Hematopoietic multipotent progenitor cell treated with erythropoietin and hydrocortisone succinate and interleukin-3 and kit ligand, for 17 days (in vitro differentiated cells): ENCODE measurements at regions not wholly inside any gene's neighbourhood (a gene's known extent, or its start where the extent isn't known, plus 50 kb on each side); places are given as distances from the start of the nearest gene placed in this dataset.

ENCODE experiments used
- DNase-seq: peaks from one replicate; pipeline ENCODE4 v3.0.0-alpha.2; 2015; ENCODE audit warnings: low spot score

DNA sequence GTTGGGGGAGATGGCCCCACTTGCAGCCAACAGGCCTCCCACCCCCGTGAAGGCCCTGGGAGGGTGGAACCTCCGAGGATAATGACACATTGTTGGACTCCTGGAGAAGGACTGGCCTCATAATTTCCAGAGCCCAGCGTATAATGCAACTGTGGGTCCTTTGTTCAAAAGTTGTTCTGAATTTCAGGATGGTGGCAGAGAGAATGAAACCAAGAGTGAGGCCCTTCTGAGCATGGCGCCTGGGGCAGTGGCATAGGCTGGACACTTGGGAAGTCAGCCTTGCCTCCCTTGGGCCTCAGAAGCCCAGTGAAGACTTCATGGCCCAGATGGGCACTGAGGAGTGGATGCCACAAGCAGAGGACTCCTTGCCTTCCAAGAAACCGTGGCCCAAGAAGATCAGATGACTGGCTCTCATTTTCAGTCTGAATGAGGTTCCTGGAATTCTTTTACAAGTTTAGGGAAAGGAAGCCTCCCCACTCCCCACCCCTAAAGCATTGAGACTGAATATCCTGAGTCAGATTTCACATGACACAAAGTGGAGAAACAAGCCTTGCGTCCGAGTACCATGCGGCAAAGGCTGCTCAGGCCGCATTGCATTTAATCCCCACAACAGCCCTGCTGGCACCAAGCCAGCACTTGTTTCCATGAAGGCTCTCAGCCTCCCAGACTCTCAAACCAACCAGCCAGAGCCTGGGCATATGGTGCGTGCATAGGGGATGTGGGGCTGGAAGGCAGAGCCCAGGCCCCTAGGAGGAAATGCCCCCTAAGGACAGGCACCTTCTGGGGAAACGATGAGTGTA, 96.7 kb upstream of the SMIM23 start:
- peak; percentile 26 for DNase-seq

DNA sequence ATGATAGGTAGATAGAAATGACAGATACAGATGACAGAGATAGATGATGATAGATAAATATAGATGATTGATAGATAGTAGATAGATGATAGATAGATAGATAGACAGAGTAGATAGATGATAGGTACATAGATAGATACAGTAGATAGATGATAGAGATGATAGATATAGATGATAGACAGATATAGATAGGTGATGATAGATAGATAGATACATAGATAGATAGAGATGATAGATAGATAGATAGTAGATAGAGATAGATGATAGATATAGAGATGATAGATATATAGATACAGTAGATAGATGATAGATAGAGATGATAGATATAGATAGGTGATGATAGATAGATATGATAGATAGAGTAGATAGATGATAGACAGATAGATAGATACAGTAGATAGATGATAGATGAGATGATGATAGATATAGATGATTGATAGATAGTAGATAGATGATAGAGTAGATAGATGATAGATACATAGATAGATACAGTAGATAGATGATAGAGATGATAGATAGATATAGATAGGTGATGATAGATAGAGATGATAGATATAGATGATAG, 95.7 kb upstream of the SMIM23 start:
- DNase-seq: no peak

GRCh38 chr5:171692107-171692506, 93.5 kb upstream of the SMIM23 start:
- peak; percentile 6 for DNase-seq

DNA sequence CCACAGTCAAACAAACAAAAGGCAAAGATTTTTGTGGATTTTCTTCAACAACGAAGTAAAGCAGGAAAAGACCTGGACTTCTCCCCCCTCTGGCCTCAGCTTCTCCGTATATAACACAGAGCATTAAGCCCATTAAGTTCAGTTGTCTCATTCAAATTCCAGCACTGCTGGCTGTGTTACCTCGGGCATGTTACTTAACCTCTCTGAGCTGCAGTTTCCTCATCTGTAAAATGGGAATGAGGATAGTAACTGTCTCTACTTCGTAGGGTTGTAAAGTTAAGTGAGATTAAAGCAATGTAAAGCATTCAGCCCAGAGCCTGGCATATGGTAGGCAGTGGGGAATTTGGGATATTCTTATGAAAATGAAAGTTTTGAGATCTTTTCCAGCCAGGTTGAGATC, 92.7 kb upstream of the SMIM23 start:
- no peak for DNase-seq

- DNase-seq: no peak
These were observed 92.2 kb upstream of the SMIM23 start for GRCh38 chr5:171693412-171693811.

GRCh38 chr5:171695804-171696203, 89.8 kb upstream of the SMIM23 start:
- no peak for DNase-seq

DNA sequence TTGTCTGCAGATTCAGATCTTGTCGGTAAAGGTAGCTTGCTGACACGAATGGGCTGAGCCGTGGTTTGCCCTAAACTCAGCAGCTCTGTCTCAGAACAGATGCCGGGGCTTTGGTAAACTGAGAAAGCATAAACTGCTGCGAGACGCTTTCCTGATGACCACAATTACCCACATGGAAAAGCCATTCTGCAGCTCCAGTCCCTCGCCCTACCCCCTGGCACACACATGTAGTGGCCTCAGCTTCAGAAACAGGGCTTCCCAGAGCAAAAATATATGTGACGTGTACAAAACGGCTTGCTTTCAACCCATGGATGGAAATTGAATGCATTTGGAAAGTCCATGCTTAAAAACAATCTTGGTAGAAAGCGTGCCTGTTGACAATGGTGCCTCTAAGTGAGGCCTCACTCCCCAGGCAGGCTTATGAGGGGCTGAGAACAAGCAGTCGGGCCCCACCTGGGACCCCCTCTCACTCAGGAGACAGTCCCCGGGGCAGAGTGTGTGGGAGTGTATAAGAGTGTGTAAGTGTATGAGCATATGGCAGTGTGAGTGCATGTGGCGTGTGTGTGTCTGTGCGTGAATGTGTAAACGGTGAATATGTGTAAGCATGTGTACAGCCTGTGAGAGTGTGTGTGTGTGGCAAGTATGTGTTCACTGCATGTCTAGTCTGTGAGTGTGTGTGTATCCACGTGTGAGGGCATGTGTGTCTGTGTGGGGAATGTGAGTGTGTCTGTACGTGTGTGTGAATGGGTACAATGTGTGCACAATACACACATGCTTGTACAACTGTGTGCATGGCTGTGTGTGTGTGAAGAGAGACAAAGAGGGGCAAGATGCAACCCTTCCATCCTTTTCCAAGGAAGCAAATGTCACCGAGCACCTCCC, 88.2 kb upstream of the SMIM23 start:
- DNase-seq: no peak

GRCh38 chr5:171700318-171700912, 85.2 kb upstream of the SMIM23 start:
- DNase-seq: no peak

GRCh38 chr5:171701100-171701541, 84.5 kb upstream of the SMIM23 start:
- no peak for DNase-seq

DNA sequence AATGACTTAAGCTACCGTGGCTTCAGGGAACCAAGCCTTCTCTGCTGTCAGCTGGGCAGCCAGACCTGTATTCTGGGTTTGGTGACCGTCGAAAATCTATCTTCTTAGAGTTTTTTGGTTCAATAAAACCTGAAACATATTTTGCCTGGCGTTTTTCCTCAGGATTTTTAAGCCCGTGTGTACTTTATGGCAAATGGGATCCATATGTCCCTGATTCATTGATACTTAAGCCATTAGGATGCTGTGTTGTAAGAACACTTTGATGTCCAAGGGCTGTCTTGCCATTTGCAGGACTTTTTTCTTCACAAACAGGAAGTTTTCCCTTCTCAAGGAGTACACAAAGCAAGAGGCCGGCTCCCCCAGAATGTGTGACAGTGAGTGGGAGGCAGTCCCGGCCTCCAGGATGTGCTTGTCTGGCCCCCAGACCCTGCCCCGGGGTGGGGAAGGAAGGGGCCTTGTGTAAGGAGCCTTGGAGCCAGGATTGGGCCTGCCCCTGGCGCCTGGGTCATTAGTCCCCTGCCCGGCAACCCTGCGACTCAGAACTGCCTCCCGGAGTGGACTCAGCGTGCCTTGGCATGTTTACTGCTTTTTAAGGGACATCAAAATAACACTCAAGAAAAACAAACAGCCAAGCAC, 83.4 kb upstream of the SMIM23 start:
- no peak for DNase-seq

- no peak for DNase-seq
These were observed 82.5 kb upstream of the SMIM23 start for GRCh38 chr5:171703146-171703545.

- DNase-seq: no peak
These were observed 80.6 kb upstream of the SMIM23 start for GRCh38 chr5:171705036-171705435.

DNA sequence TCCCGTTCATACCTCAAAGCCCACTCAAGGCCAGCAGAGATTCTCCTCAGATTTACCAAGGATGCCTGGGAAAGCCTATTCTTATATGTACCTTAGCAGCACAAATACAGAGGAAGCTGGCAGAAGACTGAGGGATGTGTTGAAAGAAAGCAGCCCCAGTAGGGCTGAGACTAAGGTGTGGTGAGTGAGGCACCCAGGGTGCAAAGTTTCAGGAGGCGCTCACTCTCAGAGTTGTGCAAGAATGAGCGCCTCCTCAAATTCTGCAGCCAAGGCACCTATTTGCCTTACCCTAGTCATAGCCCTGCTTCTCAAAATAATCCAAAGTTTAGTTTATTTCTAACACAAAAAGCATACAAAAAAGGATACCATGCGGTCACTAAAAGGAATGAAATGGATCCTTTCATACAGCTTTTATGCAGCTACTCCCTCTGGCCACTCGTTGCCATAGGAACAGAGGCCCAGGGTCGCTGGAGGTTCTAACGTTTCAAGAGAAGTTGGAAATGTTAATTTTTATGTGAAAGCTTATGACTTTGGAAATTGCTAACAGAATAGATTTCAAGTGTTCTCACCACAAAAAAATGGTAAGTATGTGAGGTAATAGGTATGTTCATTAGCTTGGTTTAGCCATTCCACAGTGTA, 79.7 kb upstream of the SMIM23 start:
- no peak for DNase-seq

DNA sequence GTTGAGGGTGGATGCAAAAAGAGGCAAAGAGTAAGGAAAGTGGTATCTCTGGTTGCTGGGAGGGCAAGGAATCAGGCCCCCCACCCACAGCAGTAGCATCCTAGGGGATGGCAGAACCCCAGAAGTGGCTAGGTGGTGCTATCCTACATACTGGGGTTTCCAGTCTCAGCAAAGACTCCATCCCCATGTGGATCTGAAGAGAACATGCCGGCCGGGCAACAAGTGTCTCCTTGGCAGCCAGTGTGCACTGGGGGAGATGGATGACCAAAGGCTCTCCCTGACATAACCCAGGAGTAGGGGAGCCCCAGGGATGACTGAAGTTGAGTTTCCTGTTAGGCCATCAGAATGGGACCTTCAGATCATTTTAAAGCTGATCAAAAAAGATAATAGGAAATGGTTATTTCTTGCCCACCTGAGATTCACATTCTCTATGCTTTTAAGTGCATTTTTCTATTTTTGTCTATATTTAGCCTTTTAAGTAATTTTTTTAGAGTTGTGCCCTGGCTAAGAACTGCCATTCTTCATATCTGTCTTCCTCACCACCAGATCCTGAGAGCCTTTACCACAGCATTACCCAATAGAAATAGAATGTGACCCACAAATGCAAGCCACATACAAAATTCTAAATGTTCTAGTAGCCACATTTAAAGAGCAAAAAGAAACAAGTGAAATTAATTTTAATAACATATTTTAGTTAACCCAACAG, 78.7 kb upstream of the SMIM23 start:
- DNase-seq: no peak

- DNase-seq: no peak
These were observed 78.2 kb upstream of the SMIM23 start for GRCh38 chr5:171707442-171707792.

- DNase-seq: no peak
These were observed 75.7 kb upstream of the SMIM23 start for GRCh38 chr5:171709930-171710329.

- no peak for DNase-seq
These were observed 75.1 kb upstream of the SMIM23 start for GRCh38 chr5:171710451-171711024.

DNA sequence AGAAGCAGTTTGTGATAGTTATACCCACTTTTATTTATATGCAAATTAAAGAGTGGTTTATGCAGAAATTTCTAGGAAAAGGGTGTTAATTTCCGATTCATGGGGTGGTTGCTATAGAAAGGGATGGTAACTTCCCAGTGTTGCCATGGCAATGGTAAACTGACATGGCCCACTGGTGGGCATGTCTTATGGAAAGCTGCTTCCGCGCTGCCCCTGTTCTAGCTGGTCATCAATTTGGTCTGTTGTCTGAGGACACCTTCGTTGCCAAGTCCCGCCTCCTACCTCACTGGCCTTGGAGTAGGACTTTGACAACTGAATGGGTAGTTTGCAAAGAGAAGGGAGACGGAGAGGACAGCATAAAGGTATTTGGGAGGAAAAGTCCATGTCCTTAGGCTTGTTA, 74.0 kb upstream of the SMIM23 start:
- DNase-seq: no peak

- DNase-seq: no peak
These were observed 73.0 kb upstream of the SMIM23 start for GRCh38 chr5:171712616-171713015.

GRCh38 chr5:171713152-171713551, 72.5 kb upstream of the SMIM23 start:
- DNase-seq: no peak

DNA sequence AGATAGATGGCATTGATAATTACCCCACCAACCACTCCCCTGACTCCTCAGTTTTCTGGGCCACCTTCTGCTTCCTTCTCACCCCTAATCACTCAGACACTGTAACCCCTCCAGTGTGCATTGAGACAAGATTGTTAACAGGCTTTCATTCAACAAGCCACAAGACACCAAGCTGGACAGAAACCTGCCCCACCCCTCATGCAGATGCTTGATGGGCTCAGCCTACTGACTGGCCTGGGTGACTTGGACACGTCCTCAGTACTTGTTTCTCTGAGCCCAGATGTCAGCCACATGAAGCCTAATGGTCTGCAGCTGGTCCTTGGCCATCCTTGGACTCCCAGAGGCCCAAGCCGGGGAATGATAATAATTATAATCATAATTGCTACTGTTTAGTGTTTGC, 71.4 kb upstream of the SMIM23 start:
- DNase-seq: no peak
